ENCODE measurements at regions not wholly inside any gene's neighbourhood (a gene's known extent, or its start where the extent isn't known, plus 50 kb on each side); places are given as distances from the start of the nearest gene placed in this dataset.

- no peak overlapping the region for H3K4me2 ChIP-seq
- no peak for TF ChIP-seq Cebpa-rat (IDR thresholded peaks at IDR 0.05)
Measured at GRCh38 chr21:16145052-16145451, 415.3 kb downstream of the USP25 start.

GRCh38 chr21:16145479-16145878, 415.7 kb downstream of the USP25 start:
- H3K36me3 ChIP-seq = no peaks in the 10 kb centered on the region
- H3K27me3 ChIP-seq = no peaks in the 10 kb centered on the region
- H3K9ac ChIP-seq = no peak overlapping the region
- no peak for TF ChIP-seq Cebpa-rat (IDR thresholded peaks at IDR 0.05)
- no peaks in the 10 kb centered on the region for H3K9me3 ChIP-seq (replicated peaks in 1 of 11)
- no peaks in the 10 kb centered on the region for H3K4me1 ChIP-seq
- H4K20me1 ChIP-seq = no peaks in the 10 kb centered on the region
- no peak overlapping the region for H3K4me3 ChIP-seq
- H3K4me2 ChIP-seq = no peak overlapping the region
- H3K27ac ChIP-seq = no peak overlapping the region

More at GRCh38 chr21:16145052-16145451, 415.3 kb downstream of the USP25 start:
- Histone ChIP-seq H3K4me1 (no peaks in the 10 kb centered on the region), H4K20me1 (no peaks in the 10 kb centered on the region), H3K4me3 (no peak overlapping the region), H3K27me3 (no peaks in the 10 kb centered on the region), H3K9me3 (replicated peaks in 1 of 11) (no peaks in the 10 kb centered on the region), H3K9ac (no peak overlapping the region), H3K27ac (no peak overlapping the region), H3K36me3 (no peaks in the 10 kb centered on the region)

DNA sequence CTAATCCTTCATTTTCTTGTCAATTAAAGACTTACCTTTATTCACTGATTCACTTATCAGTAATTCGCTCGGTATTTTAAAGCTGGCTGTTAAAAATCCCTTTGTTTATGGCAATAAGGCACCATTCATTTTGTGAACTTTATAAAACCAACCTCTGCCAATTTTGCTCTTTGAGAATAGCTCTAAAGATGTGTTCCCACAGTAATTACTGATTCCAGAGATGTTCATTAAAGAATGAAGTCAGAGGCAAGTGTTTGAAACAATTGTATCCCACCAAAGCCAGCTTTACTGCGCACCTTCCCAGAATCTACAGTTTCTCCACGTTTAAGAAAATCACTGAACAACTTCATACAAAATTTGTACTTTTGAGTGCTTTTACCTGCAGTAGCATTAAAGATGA, 424.5 kb downstream of the USP25 start:
- Histone ChIP-seq H3K27ac (no peak overlapping the region), H4K20me1 (no peaks in the 10 kb centered on the region), H3K27me3 (no peaks in the 10 kb centered on the region), H3K9me3 (replicated peaks in 1 of 11) (no peaks in the 10 kb centered on the region), H3K4me3 (no peak overlapping the region), H3K4me1 (no peaks in the 10 kb centered on the region), H3K9ac (no peak overlapping the region), H3K36me3 (no peaks in the 10 kb centered on the region), H3K4me2 (no peak overlapping the region)
- no peak for TF ChIP-seq Cebpa-rat (IDR thresholded peaks at IDR 0.05)

- no peaks in the 10 kb centered on the region for H3K27me3 ChIP-seq
- no peak for TF ChIP-seq Cebpa-rat (IDR thresholded peaks at IDR 0.05)
- H4K20me1 ChIP-seq = no peaks in the 10 kb centered on the region
- no peaks in the 10 kb centered on the region for H3K9me3 ChIP-seq (replicated peaks in 1 of 11)
- H3K9ac ChIP-seq = no peak overlapping the region
- H3K4me1 ChIP-seq = no peaks in the 10 kb centered on the region
- H3K36me3 ChIP-seq = no peaks in the 10 kb centered on the region
- no peak overlapping the region for H3K4me2 ChIP-seq
- no peak overlapping the region for H3K4me3 ChIP-seq
- H3K27ac ChIP-seq = no peak overlapping the region
Measured at GRCh38 chr21:16154951-16155635, 425.3 kb downstream of the USP25 start.

DNA sequence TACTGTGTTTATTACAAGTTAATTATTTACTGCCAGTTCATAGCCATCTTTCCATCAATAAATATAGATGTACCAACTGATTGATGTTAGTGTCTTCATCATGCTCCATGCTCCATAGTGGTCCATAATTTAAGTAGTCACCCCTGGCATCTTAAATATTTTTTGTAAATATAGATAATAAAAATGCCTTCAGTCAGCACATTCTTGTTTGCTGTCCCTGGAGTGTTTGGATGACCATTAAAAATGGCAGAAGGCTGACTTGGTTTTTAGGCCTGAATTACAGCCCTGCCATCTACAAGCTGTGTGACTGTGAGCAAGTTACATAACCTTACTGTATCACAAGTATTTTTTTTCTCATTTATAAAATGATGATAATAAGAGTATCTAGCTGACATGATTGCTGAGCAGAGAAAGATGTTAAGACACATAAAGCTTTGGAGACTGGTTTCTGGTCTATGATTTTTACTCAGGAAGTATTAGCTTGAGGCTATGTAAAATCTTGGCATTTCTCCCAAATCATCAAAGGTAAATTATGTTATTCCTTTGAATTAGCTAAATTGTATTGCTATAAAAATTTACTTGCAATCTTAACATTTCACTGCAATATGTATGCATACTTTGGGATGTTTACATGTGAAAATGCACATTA, 427.2 kb downstream of the USP25 start:
- Histone ChIP-seq H3K4me2 (no peak overlapping the region), H3K9me3 (replicated peaks in 1 of 11) (no peaks in the 10 kb centered on the region), H3K4me1 (no peaks in the 10 kb centered on the region), H3K27me3 (no peaks in the 10 kb centered on the region), H3K9ac (no peak overlapping the region), H3K4me3 (no peak overlapping the region), H3K36me3 (no peaks in the 10 kb centered on the region), H4K20me1 (no peaks in the 10 kb centered on the region), H3K27ac (no peak overlapping the region)
- no peak for TF ChIP-seq Cebpa-rat (IDR thresholded peaks at IDR 0.05)

DNA sequence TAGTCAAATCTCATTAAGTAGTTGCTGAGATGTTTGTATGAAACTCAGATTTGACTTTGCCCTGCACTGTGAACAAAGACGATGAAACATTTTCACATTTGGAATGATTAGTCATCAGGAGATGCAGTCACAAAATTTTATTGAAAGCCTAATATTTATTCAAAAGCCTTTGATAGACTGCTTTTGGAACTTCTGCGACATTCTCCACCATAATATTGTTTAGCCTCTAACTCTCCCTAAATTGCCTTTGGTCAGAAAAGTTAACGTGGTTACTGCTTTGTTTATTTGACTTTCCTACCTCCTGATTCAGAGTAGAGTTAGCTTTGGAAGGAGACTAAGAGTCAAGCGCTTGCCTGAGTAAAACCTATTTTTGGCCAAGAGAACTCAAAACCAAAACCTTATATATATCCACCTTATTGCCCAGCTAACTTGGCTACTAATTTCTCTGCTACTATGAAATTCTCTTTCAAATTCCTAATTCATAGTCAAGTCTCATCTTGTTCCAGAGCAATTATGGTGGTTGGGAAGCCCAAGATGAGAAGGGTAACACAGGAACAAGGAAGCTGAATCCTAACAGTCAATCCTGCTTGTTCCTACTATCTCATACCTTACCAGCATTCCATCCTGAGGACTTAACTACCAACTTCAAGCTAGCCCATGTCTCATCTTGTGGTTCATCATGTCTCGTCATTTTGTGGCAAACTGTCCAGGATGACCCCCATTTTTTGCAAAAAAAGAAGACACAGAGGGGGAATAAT, 429.6 kb downstream of the USP25 start:
- H3K9me3 ChIP-seq (replicated peaks in 1 of 11) = no peaks in the 10 kb centered on the region
- H3K9ac ChIP-seq = no peak overlapping the region
- no peak for TF ChIP-seq Cebpa-rat (IDR thresholded peaks at IDR 0.05)
- H3K36me3 ChIP-seq = no peaks in the 10 kb centered on the region
- no peak overlapping the region for H3K4me3 ChIP-seq
- H3K4me2 ChIP-seq = no peak overlapping the region
- no peak overlapping the region for H3K27ac ChIP-seq
- H3K27me3 ChIP-seq = no peaks in the 10 kb centered on the region
- no peaks in the 10 kb centered on the region for H4K20me1 ChIP-seq
- no peaks in the 10 kb centered on the region for H3K4me1 ChIP-seq

DNA sequence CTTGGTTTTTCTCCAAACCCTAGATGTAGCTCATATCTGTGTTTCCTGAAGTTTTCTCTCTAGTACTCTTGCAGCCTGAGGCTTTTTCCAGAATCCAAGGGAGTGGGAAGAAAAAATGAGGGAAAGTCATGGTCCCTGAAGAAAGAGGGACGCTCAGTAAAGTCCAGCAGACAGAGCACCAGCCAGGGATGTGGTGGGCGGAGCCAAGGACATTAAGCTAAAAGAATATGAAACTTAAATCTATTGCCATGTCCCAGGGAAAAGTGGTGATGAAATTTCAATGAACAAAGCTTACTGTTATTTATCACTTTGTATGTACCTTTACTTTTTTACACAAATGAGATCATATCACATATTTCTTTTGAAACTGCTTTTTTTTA, 430.2 kb downstream of the USP25 start:
- H3K9me3 ChIP-seq (replicated peaks in 1 of 11) = no peaks in the 10 kb centered on the region
- TF ChIP-seq Cebpa-rat (IDR thresholded peaks at IDR 0.05) = no peak
- H3K36me3 ChIP-seq = no peaks in the 10 kb centered on the region

DNA sequence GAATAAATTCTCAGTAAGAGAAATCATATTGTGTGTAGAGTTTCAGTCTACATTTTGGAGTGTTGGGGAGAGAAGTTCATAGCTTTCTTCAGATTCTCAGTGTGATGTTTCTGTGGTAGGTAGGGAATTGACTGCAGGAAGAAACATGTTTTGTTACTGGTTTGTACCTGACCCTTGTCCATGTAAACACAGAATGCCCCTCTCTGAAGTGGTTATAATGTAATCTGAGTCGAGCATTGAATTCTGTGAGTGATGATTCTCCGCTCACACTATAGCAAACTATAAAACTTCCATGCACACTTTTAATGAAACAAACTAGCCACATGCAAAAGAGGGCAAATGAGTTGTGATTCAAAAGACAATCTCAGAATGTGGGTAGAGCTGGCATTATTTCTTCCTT, 433.2 kb downstream of the USP25 start:
- Histone ChIP-seq H3K27me3 (no peaks in the 10 kb centered on the region), H3K4me2 (no peak overlapping the region), H3K9ac (no peak overlapping the region), H3K36me3 (no peaks in the 10 kb centered on the region), H3K27ac (no peak overlapping the region), H3K4me1 (peaks cover 0 to 20% (median 0%) of the 10 kb centered on the region in 10 experiments; a peak in 6 of 20 replicates), H4K20me1 (no peaks in the 10 kb centered on the region), H3K4me3 (no peak overlapping the region), H3K9me3 (replicated peaks in 1 of 11) (no peaks in the 10 kb centered on the region)
- TF ChIP-seq Cebpa-rat (IDR thresholded peaks at IDR 0.05) = no peak

More for the DNA sequence above, 430.2 kb downstream of the USP25 start:
- no peak overlapping the region for H3K27ac ChIP-seq
- no peaks in the 10 kb centered on the region for H3K27me3 ChIP-seq
- H3K4me1 ChIP-seq = no peaks in the 10 kb centered on the region
- no peaks in the 10 kb centered on the region for H4K20me1 ChIP-seq
- no peak overlapping the region for H3K9ac ChIP-seq
- H3K4me3 ChIP-seq = no peak overlapping the region
- H3K4me2 ChIP-seq = no peak overlapping the region

GRCh38 chr21:16169102-16169511, 439.3 kb downstream of the USP25 start:
- Histone ChIP-seq H3K4me3 (no peak overlapping the region), H3K27me3 (no peaks in the 10 kb centered on the region), H3K4me2 (peak overlapping the region in 3 of 11 experiments; percentile 27 to 64 (median 54); a peak in 5 of 22 replicates), H3K9me3 (replicated peaks in 1 of 11) (no peaks in the 10 kb centered on the region), H3K27ac (peak overlapping the region in 4 of 11 experiments; percentile 10 to 80 (median 66); a peak in 6 of 22 replicates), H3K4me1 (peaks cover 0 to 56% (median 0%) of the 10 kb centered on the region in 10 experiments; a peak in 6 of 20 replicates), H3K36me3 (no peaks in the 10 kb centered on the region), H4K20me1 (no peaks in the 10 kb centered on the region), H3K9ac (peak overlapping the region in 2 of 11 experiments; percentile 53 to 68; a peak in 5 of 22 replicates)
- TF ChIP-seq Cebpa-rat (IDR thresholded peaks at IDR 0.05) = peak in 1 of 11 experiments; percentile 58; a peak in 1 of 22 replicates
